ENCODE measurements at regions not wholly inside any gene's neighbourhood (a gene's known extent, or its start where the extent isn't known, plus 50 kb on each side); places are given as distances from the start of the nearest gene placed in this dataset.
"Not testable (repeated sequence)": the region's sequence is repeated elsewhere in the genome, so short reads cannot be mapped to it uniquely, and the experiment has no call there.

GRCh38 chr4:1549638-1550035 lies 134.5 kb downstream of the FAM53A start:
- DNase-seq (peak in 1 of 3 donors; percentile 35), ATAC-seq (no peak)
- Histone ChIP-seq H3K4me1 (no peaks in the 10 kb centered on the region), H3K36me3 (no peaks in the 10 kb centered on the region), H3K27ac (no peak overlapping the region), H3K4me3 (no peak overlapping the region), H3K9me3 (no peaks in the 10 kb centered on the region), H3K27me3 (no peaks in the 10 kb centered on the region)
- intact Hi-C loops (cut with DNase I): no loop called here
- TF ChIP-seq POLR2A (IDR thresholded peaks at IDR 0.05) (no peak), CTCF (IDR thresholded peaks at IDR 0.05) (no peak)
- WGBS (ENCODE audit: insufficient coverage, low coverage, low lambda C conversion rate, missing lambda C conversion rate): no CpG with 5 or more reads among the region's 11 CpGs

GRCh38 chr4:1548827-1549637 lies 135.1 kb downstream of the FAM53A start:
- H3K27me3 ChIP-seq; intact Hi-C loops (cut with DNase I); H3K36me3 ChIP-seq; H3K4me3 ChIP-seq; H3K27ac ChIP-seq; H3K9me3 ChIP-seq; H3K4me1 ChIP-seq: not testable (repeated sequence)
- DNase-seq (peak in 2 of 3 donors; percentile 44 to 62), ATAC-seq (peak; percentile 74 to 88 (median 87))
- TF ChIP-seq CTCF (IDR thresholded peaks at IDR 0.05): peak; percentile 85 to 91 (median 89)
- WGBS (ENCODE audit: insufficient coverage, low coverage, low lambda C conversion rate, missing lambda C conversion rate): 1% methylated on average over 16 of the region's 33 CpGs

GRCh38 chr4:1547856-1548826 lies 136.0 kb downstream of the FAM53A start:
- no peak overlapping the region for H3K27ac ChIP-seq
- TF ChIP-seq POLR2A (IDR thresholded peaks at IDR 0.05): no peak
- no peak for TF ChIP-seq CTCF (IDR thresholded peaks at IDR 0.05)
- no peaks in the 10 kb centered on the region for H3K9me3 ChIP-seq
- 65% methylated on average over 11 of the region's 42 CpGs for WGBS (ENCODE audit: insufficient coverage, low coverage, low lambda C conversion rate, missing lambda C conversion rate)
- H3K4me1 ChIP-seq: no peaks in the 10 kb centered on the region
- H3K27me3 ChIP-seq: no peaks in the 10 kb centered on the region
- DNase-seq (peak in 1 of 3 donors; percentile 58), ATAC-seq (peak; percentile 43 to 51 (median 47))
- no peaks in the 10 kb centered on the region for H3K36me3 ChIP-seq
- no peak overlapping the region for H3K4me3 ChIP-seq
- intact Hi-C loops (cut with DNase I): no loop called here

GRCh38 chr4:1547131-1547855 lies 136.8 kb downstream of the FAM53A start:
- intact Hi-C loops (cut with DNase I): no loop called here
- no peaks in the 10 kb centered on the region for H3K27me3 ChIP-seq
- no peak for TF ChIP-seq CTCF (IDR thresholded peaks at IDR 0.05)
- no peak for TF ChIP-seq POLR2A (IDR thresholded peaks at IDR 0.05)
- DNase-seq (no peak), ATAC-seq (no peak)
- H3K27ac ChIP-seq: no peak overlapping the region
- no peaks in the 10 kb centered on the region for H3K4me1 ChIP-seq
- H3K4me3 ChIP-seq: no peak overlapping the region
- WGBS (ENCODE audit: insufficient coverage, low coverage, low lambda C conversion rate, missing lambda C conversion rate): 31% methylated on average over 4 of the region's 19 CpGs
- no peaks in the 10 kb centered on the region for H3K36me3 ChIP-seq
- no peaks in the 10 kb centered on the region for H3K9me3 ChIP-seq

Measured in right lobe of liver (tissue), 6 donors.